Endothelial cell of umbilical vein (primary cell): ENCODE measurements at regions not wholly inside any gene's neighbourhood (a gene's known extent, or its start where the extent isn't known, plus 50 kb on each side); places are given as distances from the start of the nearest gene placed in this dataset.

Source experiments
- BruUV-seq: library from RNA; stranded (reverse); fragments of 400-500 nt; replicated peaks from 2 replicates; lab custom pipeline; 2021; lab: Mats Ljungman, UMichigan
- CTCF ChIA-PET: fragments of 300-600, 350-600 bp; sonication (Branson Sonifier 250); formaldehyde crosslinking; loops from one replicate; lab custom pipeline; 2021; ENCODE audit warnings: antibody characterized with exemption, inconsistent platforms; lab: Charles Lee
- POLR2A ChIA-PET: fragments of 300-600, 350-600 bp; sonication (Branson Sonifier 250); formaldehyde crosslinking; loops from one replicate; lab custom pipeline; 2021; ENCODE audit warnings: antibody characterized with exemption, inconsistent platforms; lab: Charles Lee
- DNase-seq: peaks from one replicate; pipeline ENCODE4 v3.0.0-alpha.2; 2011; ENCODE audit warnings: low read depth, low spot score
- FAIRE-seq: peaks from 2 replicates; lab custom pipeline; 2011; peaks lifted over from hg19 to GRCh38; lab: Jason Lieb, UNC
- H2AFZ ChIP-seq: 2 replicates; pipeline ENCODE4 v1.6.0; 2012; ENCODE audit warnings: low read depth, low read length, control low read depth, inconsistent platforms
- H3K27ac ChIP-seq: 2 replicates; pipeline ENCODE4 v1.5.1; 2011; ENCODE audit warnings: low read depth, mild to moderate bottlenecking, control low read depth, low read length, moderate library complexity; ENCODE audit not compliant: insufficient read depth
- H3K27me3 ChIP-seq, 2 experiments: 2 replicates each; pipeline versions ENCODE4 v1.6.0 to v1.6.1; 2011; ENCODE audit warnings: low read length in 2 of 2, mixed read lengths in 1 of 2; ENCODE audit not compliant: control insufficient read depth in 2 of 2, insufficient read depth in 2 of 2
- H3K36me3 ChIP-seq, 2 experiments: 2 replicates in 1 of 2; 3 replicates in 1 of 2; pipeline ENCODE4 v1.5.1; 2011; ENCODE audit warnings: low read length in 2 of 2, mild to moderate bottlenecking in 1 of 2, moderate library complexity in 1 of 2; ENCODE audit not compliant: control insufficient read depth in 2 of 2, insufficient read depth in 2 of 2; ENCODE audit errors: extremely low read depth in 1 of 2
- H3K4me1 ChIP-seq: 3 replicates; pipeline ENCODE4 v1.5.1; 2011; ENCODE audit warnings: mild to moderate bottlenecking, low read length; ENCODE audit not compliant: control insufficient read depth, insufficient read depth; ENCODE audit errors: extremely low read depth
- H3K4me2 ChIP-seq: 2 replicates; pipeline ENCODE4 v1.6.1; 2011; ENCODE audit warnings: low read length, control low read depth, mixed read lengths; ENCODE audit not compliant: insufficient read depth
- H3K4me3 ChIP-seq, 3 experiments: fragments of 200-600 bp in 1 of 3; sonication (generic), shearing (Covaris generic) in 1 of 3; replicated peaks in 1 of 3; 2 replicates each; pipeline ENCODE4 v1.5.1; 2011 to 2016; ENCODE audit warnings: control low read depth in 3 of 3, low read length in 3 of 3, mild to moderate bottlenecking in 2 of 3, inconsistent platforms in 1 of 3, low read depth in 1 of 3, moderate library complexity in 1 of 3; ENCODE audit not compliant: insufficient read depth in 1 of 3
- H3K79me2 ChIP-seq: 2 replicates; pipeline ENCODE4 v1.6.0; 2012; ENCODE audit warnings: low read length, inconsistent platforms; ENCODE audit not compliant: control insufficient read depth, insufficient read depth
- H3K9ac ChIP-seq: replicated peaks from 2 replicates; pipeline ENCODE3; 2011; ENCODE audit warnings: low read length, control low read depth; ENCODE audit not compliant: insufficient read depth; ENCODE audit errors: extremely low read depth
- H3K9me1 ChIP-seq: replicated peaks from 3 replicates; pipeline ENCODE4 v1.6.0; 2011; ENCODE audit warnings: mild to moderate bottlenecking, low read length; ENCODE audit not compliant: control insufficient read depth, insufficient read depth; ENCODE audit errors: extremely low read depth
- H3K9me3 ChIP-seq: replicated peaks from 2 replicates; pipeline ENCODE4 v1.5.1; 2012; ENCODE audit warnings: low read length, inconsistent platforms; ENCODE audit not compliant: control insufficient read depth, insufficient read depth
- H4K20me1 ChIP-seq: replicated peaks from 2 replicates; pipeline ENCODE3; 2011; ENCODE audit warnings: mild to moderate bottlenecking, low read length; ENCODE audit not compliant: control insufficient read depth, insufficient read depth; ENCODE audit errors: extremely low read depth
- CTCF ChIP-seq, 2 donors: IDR thresholded peaks; 1 replicate in 1 of 2; 2 replicates in 1 of 2; pipeline ENCODE4 v1.5.1; 2011; ENCODE audit warnings: low read length in 2 of 2, mild to moderate bottlenecking in 2 of 2, moderate library complexity in 2 of 2, control low read depth in 1 of 2, inconsistent platforms in 1 of 2, low read depth in 1 of 2; ENCODE audit not compliant: insufficient read depth in 1 of 2; ENCODE audit errors: extremely low read depth in 1 of 2
- EZH2 ChIP-seq: IDR thresholded peaks from 2 replicates; pipeline ENCODE4 v1.6.1; 2012; ENCODE audit warnings: borderline replicate concordance, low read depth, mild to moderate bottlenecking, moderate library complexity, low read length, inconsistent platforms; ENCODE audit not compliant: severe bottlenecking
- FOS ChIP-seq: IDR thresholded peaks from 2 replicates; pipeline ENCODE4 v1.6.1; 2011; ENCODE audit warnings: mild to moderate bottlenecking, low read length, moderate library complexity, borderline replicate concordance; ENCODE audit not compliant: insufficient read depth
- GATA2 ChIP-seq: IDR thresholded peaks from 2 replicates; pipeline ENCODE4 v1.7.0; 2011; ENCODE audit warnings: low read depth, mild to moderate bottlenecking, moderate library complexity, mixed read lengths, low read length; ENCODE audit not compliant: insufficient read length, insufficient read depth
- JUN ChIP-seq: IDR thresholded peaks from 2 replicates; pipeline ENCODE4 v1.6.1; 2011; ENCODE audit warnings: borderline replicate concordance, low read depth; ENCODE audit not compliant: insufficient read length, insufficient read depth
- MYC ChIP-seq: IDR thresholded peaks from one replicate; pipeline ENCODE4 v1.6.1; 2011; ENCODE audit warnings: mild to moderate bottlenecking, low read depth, low read length
- POLR2A ChIP-seq: IDR thresholded peaks from 2 replicates; pipeline ENCODE4 v1.6.1; 2012; ENCODE audit warnings: low read depth, mild to moderate bottlenecking, control low read depth, low read length
- POLR2AphosphoS5 ChIP-seq: IDR thresholded peaks from 2 replicates; pipeline ENCODE4 v1.6.1; 2012; ENCODE audit warnings: low read depth, mild to moderate bottlenecking, control low read depth, low read length, moderate library complexity; ENCODE audit not compliant: insufficient read depth
- dilution Hi-C: fragments of 300-500 bp; cut with MboI; formaldehyde crosslinking; loops from one replicate; pipeline ENCODE4 v1.15.0; 2019; ENCODE audit warnings: low sequenced_read_pairs; ENCODE audit not compliant: extremely low pct_ligation_motif_present
- intact Hi-C: fragments of 100-400 bp; cut with micrococcal nuclease; formaldehyde crosslinking; loops from one replicate; pipeline ENCODE4 v1.10.0; 2022
- TF ChIP-seq, protein P1 (sequence below): IDR thresholded peaks from 2 replicates; pipeline ENCODE4 v1.6.1; 2011; ENCODE audit not compliant: insufficient read depth, insufficient read length

- Histone ChIP-seq H3K9ac (no peak overlapping the region), H3K79me2 (no peaks in the 10 kb centered on the region), H3K4me2 (no peak overlapping the region), H3K4me1 (no peaks in the 10 kb centered on the region), H3K4me3 (no peak overlapping the region), H3K9me1 (no peaks in the 10 kb centered on the region), H3K9me3 (no peaks in the 10 kb centered on the region), H3K27me3 (no peaks in the 10 kb centered on the region), H3K36me3 (no peaks in the 10 kb centered on the region), H4K20me1 (no peaks in the 10 kb centered on the region), H2AFZ (no peak overlapping the region), H3K27ac (no peak overlapping the region)
- CTCF ChIA-PET, result no interaction called here
- FAIRE-seq (no peak), DNase-seq (no peak)
- POLR2A ChIA-PET, result no interaction called here
- intact Hi-C loops, result no loop called here
- TF ChIP-seq GATA2, result no peak
- no peak for TF ChIP-seq POLR2A
- no peak for TF ChIP-seq MYC
- no peak for TF ChIP-seq FOS
- TF ChIP-seq, protein P1, sequence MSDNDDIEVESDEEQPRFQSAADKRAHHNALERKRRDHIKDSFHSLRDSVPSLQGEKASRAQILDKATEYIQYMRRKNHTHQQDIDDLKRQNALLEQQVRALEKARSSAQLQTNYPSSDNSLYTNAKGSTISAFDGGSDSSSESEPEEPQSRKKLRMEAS, result no peak
- no peak for TF ChIP-seq EZH2
- TF ChIP-seq CTCF (IDR thresholded peaks at IDR 0.05; ENCODE audit: extremely low read depth in 1 of 2, insufficient read depth in 1 of 2, low read depth in 1 of 2, low read length in 2 of 2), result no peak
- no peak for TF ChIP-seq POLR2AphosphoS5
- no peak for TF ChIP-seq JUN
- BruUV-seq, result no TSS peak
- dilution Hi-C loops, result no loop called here
These were observed 64.1 kb downstream of the TFAP2C start for GRCh38 chr20:56693217-56693616.
